Trophoblast cell (in vitro differentiated cells and primary cell): ENCODE measurements at regions not wholly inside any gene's neighbourhood (a gene's known extent, or its start where the extent isn't known, plus 50 kb on each side); places are given as distances from the start of the nearest gene placed in this dataset.

Experiments used
- DNase-seq, 2 donors: peaks; one replicate each; pipeline ENCODE4 v3.0.0-alpha.2; 2016
- H2AFZ ChIP-seq: 2 replicates; pipeline ENCODE4 v1.6.1; 2013; ENCODE audit warnings: low read length, moderate library complexity, mild to moderate bottlenecking; ENCODE audit not compliant: insufficient read depth, poor library complexity
- H2AK5ac ChIP-seq: 2 replicates; pipeline ENCODE4 v1.6.1; 2013; ENCODE audit warnings: mild to moderate bottlenecking, low read length
- H2BK120ac ChIP-seq: 2 replicates; pipeline ENCODE4 v1.6.1; 2013; ENCODE audit warnings: low read length, mild to moderate bottlenecking, moderate library complexity; ENCODE audit not compliant: insufficient read depth, poor library complexity
- H2BK12ac ChIP-seq: 2 replicates; pipeline ENCODE4 v1.6.1; 2013; ENCODE audit warnings: mild to moderate bottlenecking, low read length, moderate library complexity
- H2BK5ac ChIP-seq: 2 replicates; pipeline ENCODE4 v1.6.1; 2013; ENCODE audit warnings: low read length, low read depth, moderate library complexity, mild to moderate bottlenecking; ENCODE audit not compliant: poor library complexity
- H3K14ac ChIP-seq: 2 replicates; pipeline ENCODE4 v1.6.1; 2013; ENCODE audit warnings: mild to moderate bottlenecking, low read length
- H3K18ac ChIP-seq: 2 replicates; pipeline ENCODE4 v1.6.1; 2013; ENCODE audit warnings: mild to moderate bottlenecking, low read length
- H3K23ac ChIP-seq: 2 replicates; pipeline ENCODE4 v1.6.1; 2013; ENCODE audit warnings: low read length
- H3K27ac ChIP-seq: 2 replicates; pipeline ENCODE4 v1.5.1; 2013; ENCODE audit warnings: low read depth, mild to moderate bottlenecking, inconsistent platforms, low read length, moderate library complexity
- H3K27me3 ChIP-seq: 2 replicates; pipeline ENCODE4 v1.6.1; 2013; ENCODE audit warnings: inconsistent platforms, mild to moderate bottlenecking, low read length, moderate library complexity; ENCODE audit not compliant: insufficient read depth
- H3K36me3 ChIP-seq, 2 experiments: 1 replicate in 1 of 2; 2 replicates in 1 of 2; pipeline ENCODE4 v1.6.1; 2013; ENCODE audit warnings: low read length in 2 of 2, mild to moderate bottlenecking in 2 of 2, moderate library complexity in 1 of 2; ENCODE audit not compliant: insufficient read depth in 2 of 2, control insufficient read depth in 1 of 2
- H3K4ac ChIP-seq: 2 replicates; pipeline ENCODE4 v1.6.1; 2013; ENCODE audit warnings: low read depth, mild to moderate bottlenecking, low read length, moderate library complexity
- H3K4me1 ChIP-seq, 2 experiments: 1 replicate in 1 of 2; 2 replicates in 1 of 2; pipeline ENCODE4 v1.6.1; 2013; ENCODE audit warnings: low read length in 2 of 2, mild to moderate bottlenecking in 2 of 2, moderate library complexity in 1 of 2; ENCODE audit not compliant: insufficient read depth in 2 of 2, control insufficient read depth in 1 of 2
- H3K4me2 ChIP-seq: 2 replicates; pipeline ENCODE4 v1.6.1; 2013; ENCODE audit warnings: inconsistent platforms, mild to moderate bottlenecking, low read length, moderate library complexity
- H3K4me3 ChIP-seq: 2 replicates; pipeline ENCODE4 v1.5.1; 2013; ENCODE audit warnings: mild to moderate bottlenecking, low read depth, low read length, inconsistent platforms
- H3K79me1 ChIP-seq: one replicate; pipeline ENCODE4 v1.6.1; 2013; ENCODE audit warnings: low read length
- H3K79me2 ChIP-seq: 2 replicates; pipeline ENCODE4 v1.6.1; 2013; ENCODE audit warnings: low read length, mild to moderate bottlenecking; ENCODE audit not compliant: control insufficient read depth, insufficient read depth, poor library complexity
- H3K9ac ChIP-seq: 2 replicates; pipeline ENCODE4 v1.6.1; 2013; ENCODE audit warnings: mild to moderate bottlenecking, low read length
- H3K9me3 ChIP-seq: 2 replicates; pipeline ENCODE4 v1.6.1; 2013; ENCODE audit warnings: low read depth, mild to moderate bottlenecking, control low read depth, inconsistent platforms, low read length; ENCODE audit not compliant: insufficient read depth
- H4K12ac ChIP-seq: 2 replicates; pipeline ENCODE4 v1.6.1; 2013; ENCODE audit warnings: low read depth, mild to moderate bottlenecking, low read length, moderate library complexity
- H4K8ac ChIP-seq: 2 replicates; pipeline ENCODE4 v1.6.1; 2013; ENCODE audit warnings: low read depth, mild to moderate bottlenecking, low read length, moderate library complexity
- H4K91ac ChIP-seq: one replicate; pipeline ENCODE4 v1.6.1; 2013; ENCODE audit warnings: low read depth, mild to moderate bottlenecking, low read length, moderate library complexity
- WGBS: extraction: QIAGEN DNeasy Blood & Tissue Kit; methylation state at CpG from one replicate; pipeline ENCODE4 v1.1.7; 2013; ENCODE audit warnings: missing lambda C conversion rate; ENCODE audit not compliant: insufficient read length, insufficient coverage; ENCODE audit errors: extremely low coverage; 5-methylcytosine and 5-hydroxymethylcytosine counted together

- Histone ChIP-seq H4K8ac (no peak overlapping the region), H3K79me2 (no peaks in the 10 kb centered on the region), H4K12ac (no peak overlapping the region), H3K4me1 (no peaks in the 10 kb centered on the region), H3K79me1 (no peaks in the 10 kb centered on the region), H3K4me3 (no peak overlapping the region), H3K23ac (no peak overlapping the region), H3K4ac (no peak overlapping the region), H3K36me3 (no peaks in the 10 kb centered on the region), H2BK120ac (no peak overlapping the region), H2AFZ (no peak overlapping the region), H3K27ac (no peak overlapping the region), H3K14ac (no peak overlapping the region), H2BK12ac (no peak overlapping the region), H2BK5ac (no peak overlapping the region), H3K27me3 (no peaks in the 10 kb centered on the region), H3K18ac (no peak overlapping the region), H4K91ac (no peak overlapping the region), H3K4me2 (no peak overlapping the region), H2AK5ac (no peak overlapping the region), H3K9ac (no peak overlapping the region), H3K9me3 (no peaks in the 10 kb centered on the region)
- no peak for DNase-seq
These were observed 751.6 kb downstream of the SI start for GRCh38 chr3:164326714-164327113.

DNA sequence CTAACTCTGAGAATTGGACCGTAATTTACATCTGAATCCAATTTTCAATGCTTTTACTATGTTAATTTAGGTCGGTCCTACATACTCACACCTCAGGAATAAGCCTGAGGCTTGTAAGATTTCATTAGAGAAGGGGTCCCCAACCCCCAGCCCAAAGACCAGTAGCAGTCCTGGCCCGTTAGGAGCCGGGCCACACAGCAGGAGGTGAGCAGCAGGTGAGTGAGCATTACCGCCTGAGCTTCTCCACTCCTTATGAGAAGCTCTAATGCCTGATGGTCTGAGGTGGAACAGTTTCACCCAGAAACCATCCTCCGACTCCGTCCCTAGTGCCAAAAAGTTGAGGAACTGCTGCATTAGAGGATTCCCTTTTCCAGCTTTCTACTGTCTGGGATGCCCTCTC lies 757.3 kb downstream of the SI start:
- Histone ChIP-seq H3K9me3 (no peaks in the 10 kb centered on the region), H3K79me1 (no peaks in the 10 kb centered on the region), H3K4me2 (no peak overlapping the region), H3K4me3 (no peak overlapping the region), H3K14ac (no peak overlapping the region), H3K27me3 (no peaks in the 10 kb centered on the region), H4K91ac (no peak overlapping the region), H3K4me1 (no peaks in the 10 kb centered on the region), H3K9ac (no peak overlapping the region), H2BK120ac (no peak overlapping the region), H4K12ac (no peak overlapping the region), H2BK12ac (no peak overlapping the region), H2AFZ (no peak overlapping the region), H3K79me2 (no peaks in the 10 kb centered on the region), H2AK5ac (no peak overlapping the region), H3K23ac (no peak overlapping the region), H3K4ac (no peak overlapping the region), H3K27ac (no peak overlapping the region), H3K36me3 (no peaks in the 10 kb centered on the region), H3K18ac (no peak overlapping the region), H2BK5ac (no peak overlapping the region), H4K8ac (no peak overlapping the region)
- WGBS = no CpG with 5 or more reads among the region's 7 CpGs
- DNase-seq = no peak

DNA sequence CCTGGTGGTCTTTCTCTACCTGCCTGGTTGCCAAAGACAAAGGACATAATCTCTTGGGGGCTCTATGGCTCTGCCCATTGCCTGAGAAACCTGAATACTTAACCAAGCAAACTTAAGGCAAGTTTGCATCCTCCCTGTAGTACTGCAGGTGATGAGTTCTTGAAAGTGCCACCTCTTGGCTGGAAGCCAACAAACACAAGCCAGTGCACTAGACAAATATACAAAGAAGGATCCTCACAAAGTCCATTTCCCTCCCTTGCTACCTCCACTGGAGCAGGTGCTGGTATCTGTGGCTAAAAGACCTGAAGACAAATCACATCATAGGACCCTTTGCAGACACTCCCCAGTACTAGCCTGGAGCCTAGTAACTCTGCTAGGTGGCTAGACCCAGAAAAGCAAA lies 772.3 kb downstream of the SI start:
- H3K18ac ChIP-seq = no peak overlapping the region
- H3K4me2 ChIP-seq = no peak overlapping the region
- H4K91ac ChIP-seq = no peak overlapping the region
- H2AFZ ChIP-seq = no peak overlapping the region
- H2BK5ac ChIP-seq = no peak overlapping the region
- H3K23ac ChIP-seq = no peak overlapping the region
- H3K4ac ChIP-seq = no peak overlapping the region
- no peak overlapping the region for H3K27ac ChIP-seq
- no peak overlapping the region for H3K9ac ChIP-seq
- H2AK5ac ChIP-seq = no peak overlapping the region
- H3K36me3 ChIP-seq = no peaks in the 10 kb centered on the region
- no peak overlapping the region for H3K4me3 ChIP-seq
- H3K4me1 ChIP-seq = no peaks in the 10 kb centered on the region
- H3K27me3 ChIP-seq = no peaks in the 10 kb centered on the region
- DNase-seq = no peak
- H3K14ac ChIP-seq = no peak overlapping the region
- H4K8ac ChIP-seq = no peak overlapping the region
- no peak overlapping the region for H2BK120ac ChIP-seq
- no peak overlapping the region for H2BK12ac ChIP-seq
- no peaks in the 10 kb centered on the region for H3K79me1 ChIP-seq
- no peaks in the 10 kb centered on the region for H3K79me2 ChIP-seq
- peaks cover 2% of the 10 kb centered on the region for H3K9me3 ChIP-seq
- no peak overlapping the region for H4K12ac ChIP-seq

- H2AK5ac ChIP-seq = no peak overlapping the region
- no peak overlapping the region for H4K91ac ChIP-seq
- H3K14ac ChIP-seq = no peak overlapping the region
- H3K9me3 ChIP-seq = no peaks in the 10 kb centered on the region
- no peak for DNase-seq
- H3K4ac ChIP-seq = no peak overlapping the region
- H3K4me3 ChIP-seq = no peak overlapping the region
- no peaks in the 10 kb centered on the region for H3K4me1 ChIP-seq
- H4K12ac ChIP-seq = no peak overlapping the region
- no peaks in the 10 kb centered on the region for H3K79me1 ChIP-seq
- H3K36me3 ChIP-seq = no peaks in the 10 kb centered on the region
- no peak overlapping the region for H2BK5ac ChIP-seq
- no peak overlapping the region for H3K4me2 ChIP-seq
- no peak overlapping the region for H4K8ac ChIP-seq
- H2BK120ac ChIP-seq = no peak overlapping the region
- H2AFZ ChIP-seq = no peak overlapping the region
- no CpG with 5 or more reads among the region's 1 CpG for WGBS
- no peak overlapping the region for H3K9ac ChIP-seq
- H3K23ac ChIP-seq = no peak overlapping the region
- H2BK12ac ChIP-seq = no peak overlapping the region
- no peaks in the 10 kb centered on the region for H3K27me3 ChIP-seq
- H3K18ac ChIP-seq = no peak overlapping the region
- no peak overlapping the region for H3K27ac ChIP-seq
- no peaks in the 10 kb centered on the region for H3K79me2 ChIP-seq
These were observed 774.4 kb downstream of the SI start for GRCh38 chr3:164303894-164304293.

GRCh38 chr3:164302622-164303021 lies 775.7 kb downstream of the SI start:
- Histone ChIP-seq H3K4ac (no peak overlapping the region), H3K27ac (no peak overlapping the region), H3K4me1 (no peaks in the 10 kb centered on the region)

More at GRCh38 chr3:164302622-164303021, 775.7 kb downstream of the SI start:
- no peak overlapping the region for H3K14ac ChIP-seq
- H2BK12ac ChIP-seq = no peak overlapping the region
- no peak overlapping the region for H2BK120ac ChIP-seq
- H3K4me2 ChIP-seq = no peak overlapping the region
- no peak overlapping the region for H4K91ac ChIP-seq
- H3K9ac ChIP-seq = no peak overlapping the region
- H3K79me2 ChIP-seq = no peaks in the 10 kb centered on the region
- H3K18ac ChIP-seq = no peak overlapping the region
- H3K4me3 ChIP-seq = no peak overlapping the region
- H4K12ac ChIP-seq = no peak overlapping the region
- H4K8ac ChIP-seq = no peak overlapping the region
- no peaks in the 10 kb centered on the region for H3K9me3 ChIP-seq
- no peaks in the 10 kb centered on the region for H3K27me3 ChIP-seq
- H2AFZ ChIP-seq = no peak overlapping the region
- no peaks in the 10 kb centered on the region for H3K36me3 ChIP-seq
- no peak overlapping the region for H3K23ac ChIP-seq
- no peak for DNase-seq
- H2AK5ac ChIP-seq = no peak overlapping the region
- H3K79me1 ChIP-seq = no peaks in the 10 kb centered on the region
- H2BK5ac ChIP-seq = no peak overlapping the region
